Occipital lobe (tissue), 1 donor: ENCODE measurements at regions not wholly inside any gene's neighbourhood (a gene's known extent, or its start where the extent isn't known, plus 50 kb on each side); places are given as distances from the start of the nearest gene placed in this dataset.
"Not testable (repeated sequence)": the region's sequence is repeated elsewhere in the genome, so short reads cannot be mapped to it uniquely, and the experiment has no call there.

Experiments used
- DNase-seq: peaks from one replicate; lab custom pipeline; 2025; lab: John Stamatoyannopoulos, UW

- DNase-seq: not testable (repeated sequence)
These were observed 104.5 kb downstream of the ZNF33B start for GRCh38 chr10:42533866-42534265.

- no peak for DNase-seq
These were observed 105.4 kb downstream of the ZNF33B start for GRCh38 chr10:42532996-42533395.

DNA sequence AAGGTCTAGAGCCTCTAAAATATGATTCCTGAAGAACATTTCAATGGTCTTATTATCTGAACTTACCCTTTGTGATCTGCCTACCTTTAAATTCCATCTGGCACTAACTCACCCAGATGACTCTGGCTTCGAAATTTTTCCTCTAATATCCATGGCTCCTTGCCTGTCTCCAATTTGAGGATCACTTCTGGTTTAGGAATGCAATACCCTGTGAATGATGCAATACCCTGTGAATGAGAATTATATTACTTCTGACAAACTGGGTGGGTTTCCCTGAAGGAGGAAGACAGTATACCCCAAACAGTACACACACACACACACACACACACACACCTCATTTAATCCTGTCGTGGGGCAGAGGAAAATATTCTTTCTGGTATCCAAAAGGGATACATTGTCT, 115.3 kb downstream of the ZNF33B start:
- no peak for DNase-seq

DNA sequence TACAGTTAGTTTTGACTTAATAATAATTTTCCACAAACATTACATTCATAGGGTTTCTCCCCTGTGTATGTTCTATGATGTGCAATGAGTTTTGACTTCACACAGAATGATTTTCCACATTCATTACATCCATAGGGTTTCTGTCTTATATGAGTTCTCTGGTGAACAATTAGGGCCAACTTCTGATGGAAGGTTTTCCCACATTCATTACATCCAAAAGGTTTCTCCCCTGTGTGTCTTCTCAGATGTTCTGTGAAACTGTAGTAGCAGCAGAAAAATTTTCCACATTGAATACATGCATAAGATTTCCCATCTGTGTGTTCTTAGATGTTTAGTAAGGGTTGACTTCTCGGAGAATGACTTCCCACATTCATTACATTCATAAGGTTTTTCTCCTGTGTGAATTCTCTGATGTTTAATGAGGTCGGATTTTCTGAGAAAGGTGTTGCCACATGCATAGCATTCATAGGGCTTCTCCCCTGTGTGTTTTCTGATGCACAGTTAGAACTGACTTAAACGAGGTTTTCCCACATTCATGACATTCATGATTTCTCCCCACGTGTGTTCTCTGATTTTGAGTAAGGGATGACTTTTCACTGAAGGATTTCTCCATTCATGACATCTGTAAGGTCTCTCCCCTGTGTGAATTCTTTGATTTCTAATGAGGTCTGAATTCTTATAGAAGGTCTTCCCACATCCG, 118.5 kb downstream of the ZNF33B start:
- no peak for DNase-seq

- DNase-seq: no peak
These were observed 119.3 kb downstream of the ZNF33B start for GRCh38 chr10:42519079-42519478.

DNA sequence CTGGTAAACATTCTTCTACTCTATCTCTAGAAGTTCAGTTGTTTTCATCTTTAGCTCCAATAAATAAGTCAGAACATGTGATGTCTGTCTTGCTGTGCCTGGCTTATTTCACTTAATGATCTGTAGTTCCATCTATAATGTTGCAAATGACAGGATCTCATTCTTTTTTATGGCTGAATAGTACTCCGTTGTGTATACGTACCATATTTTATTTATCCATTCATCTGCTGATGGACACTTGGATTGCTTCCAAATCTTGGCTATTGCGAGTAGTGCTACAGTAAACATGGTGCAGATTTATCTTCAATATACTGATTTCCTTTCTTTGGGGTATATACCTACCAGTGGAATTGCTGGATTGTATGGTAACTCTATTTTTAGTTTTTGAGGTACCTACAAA, 124.4 kb downstream of the ZNF33B start:
- no peak for DNase-seq

- DNase-seq: no peak
These were observed 146.6 kb downstream of the ZNF33B start for GRCh38 chr10:42491801-42492200.

DNA sequence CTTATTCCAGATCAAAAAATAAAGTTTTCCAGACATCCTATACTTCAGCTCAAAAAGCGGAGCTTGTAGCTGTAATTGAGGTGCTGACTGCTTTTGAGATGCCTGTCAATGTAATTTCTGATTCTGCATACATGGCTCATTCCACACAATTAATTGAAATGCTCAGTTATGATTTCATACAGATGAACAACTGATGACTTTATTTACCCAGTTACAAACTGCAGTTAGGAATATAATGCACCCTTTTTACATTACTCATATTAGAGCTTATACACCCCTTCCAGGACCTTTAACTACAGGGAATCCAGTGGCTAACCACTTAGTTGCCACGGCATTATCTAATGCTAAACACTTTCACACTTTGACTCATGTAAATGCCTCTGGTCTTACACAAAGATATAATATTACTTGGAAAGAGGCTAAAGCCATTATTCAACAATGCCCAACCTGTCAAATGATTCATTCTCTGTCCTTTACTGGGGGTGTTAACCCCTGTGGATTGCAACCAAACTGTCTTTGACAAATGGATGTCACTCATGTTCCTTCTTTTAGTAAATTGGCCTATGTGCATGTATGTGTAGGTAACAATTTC, 147.3 kb downstream of the ZNF33B start:
- DNase-seq: no peak

- no peak for DNase-seq
These were observed 148.0 kb downstream of the ZNF33B start for GRCh38 chr10:42490368-42490767.

DNA sequence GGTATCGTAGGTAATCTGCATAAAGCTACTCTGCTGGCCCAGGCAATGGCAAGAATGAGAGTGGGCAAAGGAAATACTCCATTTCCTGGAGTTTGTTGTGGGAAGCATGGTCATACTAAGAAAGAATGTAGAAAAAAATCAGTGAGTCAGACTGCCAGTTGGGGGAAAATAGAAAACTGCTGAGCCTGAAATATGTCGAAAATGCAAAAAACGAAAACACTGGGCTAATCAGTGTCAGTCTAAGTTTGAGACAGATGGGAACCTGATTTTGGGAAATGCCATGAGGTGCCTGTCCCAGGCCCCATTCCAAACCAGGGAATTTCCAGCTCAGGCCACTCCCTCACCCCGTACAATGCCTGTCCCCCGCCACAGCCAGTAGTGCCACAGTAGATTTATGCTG, 150.0 kb downstream of the ZNF33B start:
- DNase-seq: no peak

GRCh38 chr10:42482411-42482810, 156.0 kb downstream of the ZNF33B start:
- no peak for DNase-seq

- no peak for DNase-seq
These were observed 159.3 kb downstream of the ZNF33B start for GRCh38 chr10:42479057-42479456.

- no peak for DNase-seq
These were observed 161.2 kb downstream of the ZNF33B start for GRCh38 chr10:42477170-42477569.

- DNase-seq: no peak
These were observed 162.3 kb downstream of the ZNF33B start for GRCh38 chr10:42476101-42476500.

DNA sequence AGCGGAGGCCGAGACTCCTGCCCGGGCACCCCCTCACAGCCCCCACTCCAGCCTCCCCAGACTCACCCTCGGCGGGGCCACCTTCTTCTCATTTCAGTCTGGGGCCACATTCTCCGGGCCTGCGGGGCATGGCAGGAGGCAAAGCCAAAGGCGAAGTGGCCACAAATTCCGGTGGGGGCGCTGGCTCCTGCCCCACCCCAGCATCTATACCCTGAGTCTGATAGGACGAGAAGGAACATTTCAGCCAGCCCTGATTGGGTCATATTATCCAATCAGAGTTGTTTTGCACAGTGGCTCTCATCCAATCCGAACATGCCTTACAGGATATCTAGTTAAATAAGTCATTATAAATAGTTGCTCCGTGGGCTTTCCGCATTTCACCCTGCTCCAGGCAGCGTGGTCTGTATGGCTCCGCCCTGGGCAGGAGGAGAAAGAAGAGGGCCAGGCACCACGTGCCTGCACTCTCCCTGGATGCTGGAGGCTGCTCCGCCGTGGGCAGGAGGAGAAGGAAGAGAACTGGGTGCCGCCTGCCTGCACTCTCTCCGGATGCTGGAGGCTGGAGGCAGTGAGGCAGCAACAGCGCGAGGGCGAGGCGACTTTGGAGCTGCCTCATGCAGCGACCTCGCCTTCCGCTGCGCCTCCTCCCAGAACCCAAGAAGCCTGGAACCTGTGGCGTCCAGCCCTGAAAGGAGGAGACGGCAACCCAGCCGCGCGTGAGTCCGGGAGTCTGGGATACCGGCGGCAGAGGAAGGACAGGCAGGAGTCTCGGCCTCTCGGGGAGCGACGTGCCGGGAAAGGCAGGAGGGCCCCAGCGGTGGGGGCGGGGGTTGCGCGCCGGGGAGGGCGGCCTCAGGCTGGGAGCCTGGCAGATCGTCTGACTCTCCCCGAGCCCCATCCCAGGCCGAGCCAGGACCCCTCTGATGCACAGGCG, 162.9 kb downstream of the ZNF33B start:
- peak; percentile 55 for DNase-seq

- DNase-seq: no peak
These were observed 184.1 kb downstream of the ZNF33B start for GRCh38 chr10:42454313-42454712.

- no peak for DNase-seq
These were observed 207.3 kb downstream of the ZNF33B start for GRCh38 chr10:42431095-42431494.

DNA sequence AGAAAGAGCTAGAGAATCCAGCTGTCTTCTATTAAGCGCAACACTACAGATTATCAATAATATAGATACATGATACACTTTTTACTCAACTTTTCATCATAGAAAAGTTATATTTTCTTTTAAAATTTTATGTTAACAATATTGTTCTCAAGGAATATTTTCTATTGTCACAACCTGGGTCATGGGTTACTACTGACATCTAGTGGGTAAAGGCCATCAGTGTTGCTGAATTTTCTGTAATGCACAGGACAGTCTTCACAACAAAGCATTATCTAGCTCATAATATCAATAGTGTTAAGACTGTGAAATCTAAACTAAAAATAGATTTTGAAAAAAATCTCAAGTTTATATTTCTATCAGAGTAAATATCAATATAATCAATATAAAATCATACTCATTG, 209.8 kb downstream of the ZNF33B start:
- DNase-seq: no peak

GRCh38 chr10:42422911-42423310, 215.5 kb downstream of the ZNF33B start:
- no peak for DNase-seq

- DNase-seq: no peak
These were observed 216.6 kb downstream of the ZNF33B start for GRCh38 chr10:42421812-42422211.

GRCh38 chr10:42419789-42420188, 218.6 kb downstream of the ZNF33B start:
- no peak for DNase-seq

- no peak for DNase-seq
These were observed 257.3 kb downstream of the ZNF33B start for GRCh38 chr10:42380926-42381547.
